Chondrocyte (in vitro differentiated cells): ENCODE measurements at regions not wholly inside any gene's neighbourhood (a gene's known extent, or its start where the extent isn't known, plus 50 kb on each side); places are given as distances from the start of the nearest gene placed in this dataset.

ENCODE experiments used
- DNase-seq: peaks from one replicate; pipeline ENCODE4 v3.0.0; 2021; ENCODE audit warnings: mixed read lengths, low spot score
- H3K27ac Mint-ChIP-seq: one replicate; pipeline ENCODE4 v1.8.0; 2021; ENCODE audit warnings: mild to moderate bottlenecking, moderate library complexity, mixed read lengths; ENCODE audit not compliant: unreplicated experiment
- H3K27me3 Mint-ChIP-seq: 2 replicates; pipeline ENCODE4 v1.8.0; 2021; ENCODE audit warnings: low read depth, mixed read lengths
- H3K36me3 Mint-ChIP-seq: 2 replicates; pipeline ENCODE4 v1.8.0; 2021; ENCODE audit warnings: low read depth, mixed read lengths
- H3K4me1 Mint-ChIP-seq: 2 replicates; pipeline ENCODE4 v1.8.0; 2021; ENCODE audit warnings: low read depth, mild to moderate bottlenecking, mixed read lengths
- H3K4me3 Mint-ChIP-seq: one replicate; pipeline ENCODE4 v1.8.0; 2021; ENCODE audit warnings: mild to moderate bottlenecking, moderate library complexity, mixed read lengths; ENCODE audit not compliant: unreplicated experiment
- H3K9me3 Mint-ChIP-seq: 2 replicates; pipeline ENCODE4 v1.8.0; 2021; ENCODE audit warnings: low read depth, mixed read lengths
- CTCF ChIP-seq: fragments of 200-600 bp; sonication (generic); IDR thresholded peaks from 2 replicates; pipeline ENCODE4 v1.5.0; 2021; ENCODE audit warnings: antibody characterized with exemption, mild to moderate bottlenecking, moderate library complexity

- no peak for DNase-seq
- H3K9me3 Mint-ChIP-seq = no peaks in the 10 kb centered on the region
- no peak for TF ChIP-seq CTCF
- no peaks in the 10 kb centered on the region for H3K36me3 Mint-ChIP-seq
- peaks cover 6% of the 10 kb centered on the region for H3K27me3 Mint-ChIP-seq
- H3K27ac Mint-ChIP-seq = no peak overlapping the region
- H3K4me3 Mint-ChIP-seq = no peak overlapping the region
- H3K4me1 Mint-ChIP-seq = peaks cover 17% of the 10 kb centered on the region
Measured at GRCh38 chr11:129292092-129292491, 83.6 kb upstream of the BARX2 start.

- Mint-ChIP-seq H3K27me3 (peaks cover 6% of the 10 kb centered on the region), H3K9me3 (no peaks in the 10 kb centered on the region), H3K4me1 (peaks cover 19% of the 10 kb centered on the region), H3K27ac (no peak overlapping the region), H3K36me3 (no peaks in the 10 kb centered on the region), H3K4me3 (no peak overlapping the region)
- TF ChIP-seq CTCF = no peak
- DNase-seq = no peak
Measured at GRCh38 chr11:129291546-129291945, 84.1 kb upstream of the BARX2 start.

- DNase-seq = no peak
- H3K4me3 Mint-ChIP-seq = no peak overlapping the region
- H3K9me3 Mint-ChIP-seq = no peaks in the 10 kb centered on the region
- no peak overlapping the region for H3K27ac Mint-ChIP-seq
- H3K4me1 Mint-ChIP-seq = peaks cover 18% of the 10 kb centered on the region
- peaks cover 6% of the 10 kb centered on the region for H3K27me3 Mint-ChIP-seq
- TF ChIP-seq CTCF = no peak
- no peaks in the 10 kb centered on the region for H3K36me3 Mint-ChIP-seq
Measured at GRCh38 chr11:129290966-129291365, 84.7 kb upstream of the BARX2 start.

GRCh38 chr11:129289350-129290040 lies 86.2 kb upstream of the BARX2 start:
- Mint-ChIP-seq H3K4me1 (peaks cover 13% of the 10 kb centered on the region), H3K36me3 (no peaks in the 10 kb centered on the region), H3K9me3 (no peaks in the 10 kb centered on the region), H3K27me3 (peaks cover 6% of the 10 kb centered on the region), H3K4me3 (no peak overlapping the region), H3K27ac (no peak overlapping the region)
- no peak for DNase-seq
- TF ChIP-seq CTCF = no peak

- DNase-seq = no peak
- Mint-ChIP-seq H3K27ac (peak overlapping the region; percentile 53), H3K27me3 (peaks cover 4% of the 10 kb centered on the region), H3K4me3 (no peak overlapping the region), H3K9me3 (no peaks in the 10 kb centered on the region), H3K36me3 (no peaks in the 10 kb centered on the region), H3K4me1 (peaks cover 13% of the 10 kb centered on the region)
- no peak for TF ChIP-seq CTCF
Measured at GRCh38 chr11:129287920-129288319, 87.7 kb upstream of the BARX2 start.
